Caco-2 (cell line): ENCODE measurements at regions not wholly inside any gene's neighbourhood (a gene's known extent, or its start where the extent isn't known, plus 50 kb on each side); places are given as distances from the start of the nearest gene placed in this dataset.

ENCODE experiments used
- BruUV-seq: library from RNA; stranded (reverse); fragments of 400-500 nt; replicated peaks from 2 replicates; lab custom pipeline; 2021; lab: Mats Ljungman, UMichigan
- CTCF ChIA-PET: fragments of 300-600 bp; sonication (Branson Sonifier 250); formaldehyde crosslinking; loops from one replicate; lab custom pipeline; 2022; ENCODE audit warnings: antibody characterized with exemption; lab: Charles Lee
- POLR2A ChIA-PET: fragments of 300-600 bp; sonication (Branson Sonifier 250); formaldehyde crosslinking; loops from one replicate; lab custom pipeline; 2022; ENCODE audit warnings: antibody characterized with exemption; lab: Charles Lee
- DNase-seq, 2 experiments: peaks; one replicate each; pipeline versions ENCODE4 v3.0.0 to v3.0.0-alpha.2; 2020 to 2022
- H3K27me3 ChIP-seq: replicated peaks from 2 replicates; pipeline ENCODE4 v1.6.0; 2011; ENCODE audit warnings: low read length; ENCODE audit not compliant: control insufficient read depth, insufficient read depth
- H3K36me3 ChIP-seq: 2 replicates; pipeline ENCODE4 v1.5.1; 2011; ENCODE audit warnings: low read length; ENCODE audit not compliant: control insufficient read depth, insufficient read depth
- H3K4me1 ChIP-seq: fragments of 250-450 bp; sonication (Bioruptor Pico); 2 replicates; pipeline ENCODE4 v1.5.1; 2020; ENCODE audit warnings: mild to moderate bottlenecking
- H3K4me3 ChIP-seq: 2 replicates; pipeline ENCODE4 v1.5.1; 2011; ENCODE audit warnings: low read depth, mild to moderate bottlenecking, control low read depth, low read length
- H3K9me3 ChIP-seq: fragments of 250-450 bp; sonication (Bioruptor Pico); 2 replicates; pipeline ENCODE4 v1.5.1; 2020; ENCODE audit warnings: mild to moderate bottlenecking, moderate library complexity
- H3K27ac Mint-ChIP-seq: one replicate; pipeline ENCODE4 v1.8.0; 2022; ENCODE audit warnings: mixed read lengths; ENCODE audit not compliant: unreplicated experiment
- H3K27me3 Mint-ChIP-seq: one replicate; pipeline ENCODE4 v1.8.0; 2022; ENCODE audit warnings: mixed read lengths; ENCODE audit not compliant: insufficient read depth, unreplicated experiment
- H3K36me3 Mint-ChIP-seq: one replicate; pipeline ENCODE4 v1.8.0; 2022; ENCODE audit warnings: mild to moderate bottlenecking, mixed read lengths; ENCODE audit not compliant: insufficient read depth, unreplicated experiment
- H3K4me1 Mint-ChIP-seq: one replicate; pipeline ENCODE4 v1.8.0; 2022; ENCODE audit warnings: low read depth, mixed read lengths; ENCODE audit not compliant: unreplicated experiment
- H3K4me3 Mint-ChIP-seq: one replicate; pipeline ENCODE4 v1.8.0; 2022; ENCODE audit warnings: mild to moderate bottlenecking, moderate library complexity, mixed read lengths; ENCODE audit not compliant: unreplicated experiment
- H3K9me3 Mint-ChIP-seq: one replicate; pipeline ENCODE4 v1.8.0; 2022; ENCODE audit warnings: mixed read lengths; ENCODE audit not compliant: unreplicated experiment
- CTCF ChIP-seq, 2 experiments: fragments of 200-600 bp in 1 of 2; IDR thresholded peaks; 1 replicate in 1 of 2; 2 replicates in 1 of 2; pipeline versions ENCODE4 v1.5.1 to v1.8.0; 2011 to 2022; ENCODE audit warnings: antibody characterized with exemption in 1 of 2, control low read depth in 1 of 2, inconsistent platforms in 1 of 2, low read depth in 1 of 2, low read length in 1 of 2, mild to moderate bottlenecking in 1 of 2, moderate library complexity in 1 of 2; ENCODE audit not compliant: insufficient read depth in 1 of 2, severe bottlenecking in 1 of 2, unreplicated experiment in 1 of 2
- intact Hi-C: fragments of 100-400 bp; cut with micrococcal nuclease; formaldehyde crosslinking; loops from one replicate; pipeline ENCODE4 v1.10.0; 2022; ENCODE audit not compliant: unreplicated experiment

GRCh38 chr18:78396756-78397155, 582.9 kb upstream of the SALL3 start:
- no TSS peak for BruUV-seq
- no peaks in the 10 kb centered on the region for H3K9me3 Mint-ChIP-seq
- ChIA-PET POLR2A (no interaction called here), CTCF (no interaction called here)
- H3K4me1 Mint-ChIP-seq = no peaks in the 10 kb centered on the region
- H3K27ac Mint-ChIP-seq = no peak overlapping the region
- TF ChIP-seq CTCF (IDR thresholded peaks at IDR 0.05; ENCODE audit: insufficient read depth in 1 of 2, low read depth in 1 of 2, low read length in 1 of 2, severe bottlenecking in 1 of 2, unreplicated experiment in 1 of 2) = no peak
- no peaks in the 10 kb centered on the region for H3K9me3 ChIP-seq
- no peak overlapping the region for H3K4me3 ChIP-seq
- H3K4me1 ChIP-seq = no peaks in the 10 kb centered on the region
- no peak for DNase-seq
- no peaks in the 10 kb centered on the region for H3K27me3 Mint-ChIP-seq
- H3K27me3 ChIP-seq = no peaks in the 10 kb centered on the region
- intact Hi-C loops = no loop called here
- H3K36me3 Mint-ChIP-seq = no peaks in the 10 kb centered on the region
- H3K36me3 ChIP-seq = no peaks in the 10 kb centered on the region
- no peak overlapping the region for H3K4me3 Mint-ChIP-seq

GRCh38 chr18:78399992-78400503, 579.6 kb upstream of the SALL3 start:
- ChIA-PET POLR2A (no interaction called here), CTCF (no interaction called here)
- no peak for TF ChIP-seq CTCF (IDR thresholded peaks at IDR 0.05; ENCODE audit: insufficient read depth in 1 of 2, low read depth in 1 of 2, low read length in 1 of 2, severe bottlenecking in 1 of 2, unreplicated experiment in 1 of 2)
- Histone ChIP-seq H3K4me3 (no peak overlapping the region), H3K36me3 (no peaks in the 10 kb centered on the region), H3K27me3 (no peaks in the 10 kb centered on the region), H3K9me3 (no peaks in the 10 kb centered on the region), H3K4me1 (no peaks in the 10 kb centered on the region)
- BruUV-seq = no TSS peak
- intact Hi-C loops = no loop called here
- H3K4me3 Mint-ChIP-seq = no peak overlapping the region
- H3K27ac Mint-ChIP-seq = no peak overlapping the region
- no peaks in the 10 kb centered on the region for H3K4me1 Mint-ChIP-seq
- no peaks in the 10 kb centered on the region for H3K36me3 Mint-ChIP-seq
- no peak for DNase-seq
- H3K9me3 Mint-ChIP-seq = no peaks in the 10 kb centered on the region
- H3K27me3 Mint-ChIP-seq = peaks cover 1% of the 10 kb centered on the region

GRCh38 chr18:78402440-78402839, 577.2 kb upstream of the SALL3 start:
- H3K36me3 ChIP-seq = no peaks in the 10 kb centered on the region
- no peaks in the 10 kb centered on the region for H3K4me1 Mint-ChIP-seq
- no peaks in the 10 kb centered on the region for H3K27me3 ChIP-seq
- TF ChIP-seq CTCF (IDR thresholded peaks at IDR 0.05; ENCODE audit: insufficient read depth in 1 of 2, low read depth in 1 of 2, low read length in 1 of 2, severe bottlenecking in 1 of 2, unreplicated experiment in 1 of 2) = no peak
- intact Hi-C loops = no loop called here
- CTCF ChIA-PET = no interaction called here
- BruUV-seq = no TSS peak
- no peak overlapping the region for H3K27ac Mint-ChIP-seq
- H3K9me3 Mint-ChIP-seq = no peaks in the 10 kb centered on the region
- no peak overlapping the region for H3K4me3 ChIP-seq
- peaks cover 5% of the 10 kb centered on the region for H3K27me3 Mint-ChIP-seq
- H3K4me1 ChIP-seq = no peaks in the 10 kb centered on the region
- POLR2A ChIA-PET = no interaction called here
- no peak for DNase-seq
- no peak overlapping the region for H3K4me3 Mint-ChIP-seq
- no peaks in the 10 kb centered on the region for H3K9me3 ChIP-seq
- no peaks in the 10 kb centered on the region for H3K36me3 Mint-ChIP-seq
